Body of pancreas (tissue), 4 donors: ENCODE measurements at regions not wholly inside any gene's neighbourhood (a gene's known extent, or its start where the extent isn't known, plus 50 kb on each side); places are given as distances from the start of the nearest gene placed in this dataset.

ENCODE experiments used
- ATAC-seq: fragments of 150-250 bp; one replicate; pipeline ENCODE4 v1.9.1; 2016
- DNase-seq, 4 donors: peaks; one replicate each; pipeline ENCODE4 v3.0.0-alpha.2; 2019
- H3K27ac ChIP-seq, 4 donors: fragments of 200-600 bp; sonication (generic); 1 replicate in 3 of 4; 2 replicates in 1 of 4; pipeline versions ENCODE4 v1.5.1 to v1.6.1; 2016 to 2019; ENCODE audit warnings: mild to moderate bottlenecking in 1 of 4, mixed read lengths in 1 of 4, moderate library complexity in 1 of 4
- H3K27me3 ChIP-seq, 2 donors: fragments of 200-600 bp; sonication (generic); one replicate each; pipeline ENCODE4 v1.6.0; 2016; ENCODE audit warnings: mild to moderate bottlenecking in 1 of 2
- H3K36me3 ChIP-seq, 2 donors: fragments of 200-600 bp; sonication (generic); replicated peaks in 1 of 2; 2 replicates each; pipeline ENCODE4 v1.5.1; 2016; ENCODE audit warnings: low read depth in 2 of 2; ENCODE audit not compliant: insufficient read depth in 1 of 2
- H3K4me1 ChIP-seq: fragments of 200-600 bp; sonication (generic); one replicate; pipeline ENCODE4 v1.6.0; 2016
- H3K4me3 ChIP-seq, 2 donors: fragments of 200-600 bp; sonication (generic); 1 replicate in 1 of 2; 2 replicates in 1 of 2; pipeline ENCODE4 v1.5.1; 2016 to 2019
- H3K9me3 ChIP-seq, 3 donors: fragments of 200-600 bp; sonication (generic); 1 replicate in 2 of 3; 2 replicates in 1 of 3; pipeline ENCODE4 v1.5.1; 2016
- POLR2A ChIP-seq, 3 donors: fragments of 450-650 bp; IDR thresholded peaks; one replicate each; pipeline ENCODE4 v1.6.1; 2016; ENCODE audit warnings: antibody characterized with exemption in 3 of 3, mild to moderate bottlenecking in 2 of 3
- WGBS, 2 donors: methylation state at CpG; one replicate each; pipeline ENCODE4 v1.1.5; 2017; 5-methylcytosine and 5-hydroxymethylcytosine counted together
- intact Hi-C: fragments of 100-400 bp; cut with DNase I; formaldehyde crosslinking; loops from one replicate; pipeline ENCODE4 v1.15.1; 2023
- TF ChIP-seq, protein P1 (sequence below), 7 experiments: fragments of 450-650 bp in 4 of 7; fragments of 200-600 bp in 3 of 7; sonication (generic) in 3 of 7; IDR thresholded peaks; one replicate each; pipeline ENCODE4 v1.5.1; 2016 to 2019; ENCODE audit warnings: antibody characterized with exemption in 7 of 7

DNA sequence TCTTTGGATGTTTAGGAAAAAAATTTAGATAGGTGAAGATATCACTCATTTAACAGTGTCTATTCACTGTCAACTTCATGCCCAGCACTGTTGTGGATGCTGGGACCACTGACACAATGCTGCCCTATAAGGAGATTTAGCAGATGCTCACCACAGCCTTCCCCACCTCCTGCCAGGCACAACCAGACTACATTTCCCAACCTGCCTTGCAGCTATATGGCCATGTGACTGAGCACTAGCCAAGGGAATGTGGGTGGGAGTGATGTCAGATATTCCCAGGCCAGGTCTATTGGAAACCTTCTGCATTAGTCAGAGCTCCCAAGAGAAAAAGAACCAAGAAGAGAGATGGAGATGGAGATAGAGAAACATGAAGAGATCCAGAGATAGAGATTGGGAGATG is 302.6 kb upstream of the TAS2R1 start:
- intact Hi-C loops, result no loop called here
- no peak overlapping the region for H3K4me3 ChIP-seq
- H3K27ac ChIP-seq, result no peak overlapping the region
- H3K9me3 ChIP-seq, result no peaks in the 10 kb centered on the region
- no peak for DNase-seq
- no peak for ATAC-seq
- no peaks in the 10 kb centered on the region for H3K36me3 ChIP-seq
- no peaks in the 10 kb centered on the region for H3K4me1 ChIP-seq
- H3K27me3 ChIP-seq, result no peaks in the 10 kb centered on the region
- TF ChIP-seq POLR2A (IDR thresholded peaks at IDR 0.05), result no peak
- TF ChIP-seq, protein P1, sequence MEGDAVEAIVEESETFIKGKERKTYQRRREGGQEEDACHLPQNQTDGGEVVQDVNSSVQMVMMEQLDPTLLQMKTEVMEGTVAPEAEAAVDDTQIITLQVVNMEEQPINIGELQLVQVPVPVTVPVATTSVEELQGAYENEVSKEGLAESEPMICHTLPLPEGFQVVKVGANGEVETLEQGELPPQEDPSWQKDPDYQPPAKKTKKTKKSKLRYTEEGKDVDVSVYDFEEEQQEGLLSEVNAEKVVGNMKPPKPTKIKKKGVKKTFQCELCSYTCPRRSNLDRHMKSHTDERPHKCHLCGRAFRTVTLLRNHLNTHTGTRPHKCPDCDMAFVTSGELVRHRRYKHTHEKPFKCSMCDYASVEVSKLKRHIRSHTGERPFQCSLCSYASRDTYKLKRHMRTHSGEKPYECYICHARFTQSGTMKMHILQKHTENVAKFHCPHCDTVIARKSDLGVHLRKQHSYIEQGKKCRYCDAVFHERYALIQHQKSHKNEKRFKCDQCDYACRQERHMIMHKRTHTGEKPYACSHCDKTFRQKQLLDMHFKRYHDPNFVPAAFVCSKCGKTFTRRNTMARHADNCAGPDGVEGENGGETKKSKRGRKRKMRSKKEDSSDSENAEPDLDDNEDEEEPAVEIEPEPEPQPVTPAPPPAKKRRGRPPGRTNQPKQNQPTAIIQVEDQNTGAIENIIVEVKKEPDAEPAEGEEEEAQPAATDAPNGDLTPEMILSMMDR (IDR thresholded peaks at IDR 0.05), result no peak

DNA sequence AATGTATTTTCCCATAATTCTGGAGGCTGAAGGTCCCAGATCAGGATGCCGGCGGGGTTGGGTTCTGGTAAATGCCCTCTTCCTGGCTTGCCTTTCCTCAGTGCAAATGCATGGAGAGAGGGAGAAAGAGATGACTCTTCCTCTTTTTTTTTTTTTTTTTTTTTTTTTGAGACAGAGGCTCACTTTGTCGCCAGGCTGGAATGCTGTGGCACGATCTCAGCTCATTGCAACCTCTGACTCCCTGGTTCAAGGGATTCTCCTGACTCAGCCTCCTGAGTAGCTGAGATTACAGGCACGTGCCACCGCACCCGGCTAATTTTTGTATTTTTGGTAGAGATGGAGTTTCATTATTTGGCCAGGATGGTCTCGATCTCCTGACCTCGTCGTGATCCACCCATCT is 300.0 kb upstream of the TAS2R1 start:
- Histone ChIP-seq H3K36me3 (no peaks in the 10 kb centered on the region), H3K27me3 (no peaks in the 10 kb centered on the region), H3K4me3 (no peak overlapping the region), H3K4me1 (no peaks in the 10 kb centered on the region), H3K9me3 (no peaks in the 10 kb centered on the region), H3K27ac (no peak overlapping the region)
- intact Hi-C loops, result no loop called here
- TF ChIP-seq, protein P1 (IDR thresholded peaks at IDR 0.05), result no peak
- no peak for TF ChIP-seq POLR2A (IDR thresholded peaks at IDR 0.05)
- 78 to 83% methylated on average over 10 of the region's 10 CpGs for WGBS, 2 donors
- no peak for DNase-seq
- no peak for ATAC-seq

DNA sequence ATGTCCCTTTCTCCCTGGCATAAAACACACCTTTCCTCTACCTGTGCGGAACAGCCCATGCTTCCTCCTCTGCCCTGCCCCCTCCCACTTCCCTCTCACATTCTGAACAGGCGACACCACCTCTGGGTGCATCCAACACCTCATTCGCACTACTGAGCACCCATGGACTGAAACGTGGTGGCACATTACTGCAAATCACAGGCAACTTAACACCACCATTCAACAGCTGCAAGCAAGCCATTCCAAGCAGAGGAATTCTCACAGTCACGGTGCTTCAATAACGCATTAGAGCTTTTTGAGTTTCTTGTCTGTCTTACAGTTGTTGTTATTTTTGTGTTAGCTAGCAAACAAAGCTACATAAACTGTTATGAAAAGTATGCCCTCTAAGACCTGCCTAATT is 298.2 kb upstream of the TAS2R1 start:
- no peak for DNase-seq
- H3K27me3 ChIP-seq, result no peaks in the 10 kb centered on the region
- 32 to 38% methylated on average over 6 of the region's 6 CpGs for WGBS, 2 donors
- TF ChIP-seq POLR2A (IDR thresholded peaks at IDR 0.05), result no peak
- H3K36me3 ChIP-seq, result no peaks in the 10 kb centered on the region
- H3K9me3 ChIP-seq, result no peaks in the 10 kb centered on the region
- no peaks in the 10 kb centered on the region for H3K4me1 ChIP-seq
- intact Hi-C loops, result no loop called here
- H3K4me3 ChIP-seq, result no peak overlapping the region
- H3K27ac ChIP-seq, result no peak overlapping the region
- no peak for ATAC-seq

DNA sequence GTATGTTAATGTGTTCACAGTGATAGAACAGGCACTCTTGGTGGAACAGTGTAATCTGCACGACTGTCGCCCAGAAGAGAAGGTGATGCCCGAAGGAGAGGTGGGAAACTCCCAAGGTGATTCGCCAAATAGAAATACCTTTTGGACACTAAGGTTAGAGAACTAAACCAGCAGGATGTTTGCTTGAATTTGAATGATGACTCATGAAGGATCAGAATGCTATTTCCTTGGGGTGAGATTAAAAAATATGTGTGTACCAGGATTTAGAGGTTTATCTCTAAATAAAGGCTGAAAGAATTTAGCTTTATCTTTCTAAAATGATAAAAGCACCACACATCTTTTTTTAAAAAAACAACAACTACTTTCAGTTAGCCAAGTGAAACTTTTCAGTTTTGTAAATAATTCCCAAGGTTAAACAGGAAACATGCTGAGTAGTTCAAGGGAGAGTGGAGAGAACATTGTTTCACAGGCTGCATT is 297.4 kb upstream of the TAS2R1 start:
- no peak overlapping the region for H3K4me3 ChIP-seq
- intact Hi-C loops, result no loop called here
- DNase-seq, result no peak
- 29 to 58% methylated on average over 4 of the region's 4 CpGs for WGBS, 2 donors
- ATAC-seq, result no peak
- H3K27ac ChIP-seq, result no peak overlapping the region
- H3K9me3 ChIP-seq, result no peaks in the 10 kb centered on the region
- H3K27me3 ChIP-seq, result no peaks in the 10 kb centered on the region
- H3K36me3 ChIP-seq, result no peaks in the 10 kb centered on the region
- TF ChIP-seq, protein P1 (IDR thresholded peaks at IDR 0.05), result no peak
- TF ChIP-seq POLR2A (IDR thresholded peaks at IDR 0.05), result no peak
- no peaks in the 10 kb centered on the region for H3K4me1 ChIP-seq

DNA sequence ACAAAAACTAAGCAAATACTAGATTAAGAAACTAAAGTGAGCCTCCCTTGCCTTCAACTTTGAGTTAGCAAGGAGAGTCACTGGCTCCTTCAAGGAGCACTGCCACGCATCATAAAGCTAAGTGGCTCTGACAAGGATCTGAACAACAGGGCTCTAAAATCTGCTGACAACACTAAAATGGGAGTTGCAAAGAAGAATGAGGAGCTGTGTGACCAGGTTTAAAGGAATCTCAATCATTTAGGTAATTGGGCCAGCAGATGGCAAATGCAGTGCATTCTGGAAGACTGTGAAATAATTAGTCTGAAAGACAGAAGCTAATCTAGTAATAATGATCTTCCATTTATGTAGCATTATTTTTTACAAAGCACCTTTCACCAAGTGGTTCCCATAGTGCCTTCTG is 297.0 kb upstream of the TAS2R1 start:
- no peaks in the 10 kb centered on the region for H3K36me3 ChIP-seq
- intact Hi-C loops, result no loop called here
- H3K4me1 ChIP-seq, result no peaks in the 10 kb centered on the region
- TF ChIP-seq, protein P1 (IDR thresholded peaks at IDR 0.05), result no peak
- TF ChIP-seq POLR2A (IDR thresholded peaks at IDR 0.05), result no peak
- ATAC-seq (no peak), DNase-seq (no peak)
- H3K4me3 ChIP-seq, result no peak overlapping the region
- no peak overlapping the region for H3K27ac ChIP-seq
- 64 to 86% methylated on average over 1 of the region's 1 CpG for WGBS, 2 donors
- H3K27me3 ChIP-seq, result no peaks in the 10 kb centered on the region
- no peaks in the 10 kb centered on the region for H3K9me3 ChIP-seq
